ENCODE measurements at regions not wholly inside any gene's neighbourhood (a gene's known extent, or its start where the extent isn't known, plus 50 kb on each side); places are given as distances from the start of the nearest gene placed in this dataset.

- H3K4me3 ChIP-seq (ENCODE audit: insufficient read depth, low read depth, low read length): no peak overlapping the region
- H3K36me3 Mint-ChIP-seq (ENCODE audit: low read depth, unreplicated experiment): no peaks in the 10 kb centered on the region
- no peak for TF ChIP-seq CTCF (IDR thresholded peaks at IDR 0.05; ENCODE audit: insufficient read depth, low read depth, low read length)
- TF ChIP-seq EZH2 (IDR thresholded peaks at IDR 0.05; ENCODE audit: insufficient read depth, low read length): no peak
- no peak overlapping the region for H3K4me3 Mint-ChIP-seq (ENCODE audit: unreplicated experiment)
- H3K36me3 ChIP-seq (ENCODE audit: insufficient read depth, low read length): no peaks in the 10 kb centered on the region
- DNase-seq (ENCODE audit: low read depth) (no peak), FAIRE-seq (no peak)
- H3K9me3 ChIP-seq (ENCODE audit: insufficient read depth, low read depth, low read length): no peaks in the 10 kb centered on the region
- H3K27ac ChIP-seq (ENCODE audit: low read depth, low read length): no peak overlapping the region
- H3K79me2 ChIP-seq (ENCODE audit: insufficient read depth, low read length): no peaks in the 10 kb centered on the region
- H3K4me1 ChIP-seq (ENCODE audit: insufficient read depth, low read length): no peaks in the 10 kb centered on the region
- H3K27ac Mint-ChIP-seq (ENCODE audit: unreplicated experiment): no peak overlapping the region
- H2AFZ ChIP-seq (ENCODE audit: low read depth, low read length): no peak overlapping the region
- H3K4me1 Mint-ChIP-seq (ENCODE audit: low read depth, unreplicated experiment): peaks cover 4% of the 10 kb centered on the region
- H3K27me3 Mint-ChIP-seq (ENCODE audit: low read depth, unreplicated experiment): no peaks in the 10 kb centered on the region
- H4K20me1 ChIP-seq (ENCODE audit: insufficient read depth, low read length): no peaks in the 10 kb centered on the region
- no peaks in the 10 kb centered on the region for H3K27me3 ChIP-seq (ENCODE audit: insufficient read depth, low read length)
- H3K9me3 Mint-ChIP-seq (ENCODE audit: unreplicated experiment): peaks cover 5% of the 10 kb centered on the region
- H3K4me2 ChIP-seq (ENCODE audit: low read length): no peak overlapping the region
- H3K9ac ChIP-seq (ENCODE audit: low read length): no peak overlapping the region
Observed at GRCh38 chr7:9891056-9891455, 1082.6 kb upstream of the PHF14 start.

GRCh38 chr7:9900339-9900738, 1073.3 kb upstream of the PHF14 start:
- Histone ChIP-seq H3K4me1 (ENCODE audit: insufficient read depth, low read length) (no peaks in the 10 kb centered on the region), H3K9ac (ENCODE audit: low read length) (no peak overlapping the region), H3K9me3 (ENCODE audit: insufficient read depth, low read depth, low read length) (no peaks in the 10 kb centered on the region), H3K4me2 (ENCODE audit: low read length) (no peak overlapping the region), H2AFZ (ENCODE audit: low read depth, low read length) (no peak overlapping the region), H3K27me3 (ENCODE audit: insufficient read depth, low read length) (no peaks in the 10 kb centered on the region), H3K27ac (ENCODE audit: low read depth, low read length) (no peak overlapping the region), H4K20me1 (ENCODE audit: insufficient read depth, low read length) (no peaks in the 10 kb centered on the region), H3K4me3 (ENCODE audit: insufficient read depth, low read depth, low read length) (no peak overlapping the region), H3K36me3 (ENCODE audit: insufficient read depth, low read length) (no peaks in the 10 kb centered on the region), H3K79me2 (ENCODE audit: insufficient read depth, low read length) (no peaks in the 10 kb centered on the region)
- Mint-ChIP-seq H3K36me3 (ENCODE audit: low read depth, unreplicated experiment) (no peaks in the 10 kb centered on the region), H3K4me3 (ENCODE audit: unreplicated experiment) (no peak overlapping the region), H3K9me3 (ENCODE audit: unreplicated experiment) (peaks cover 5% of the 10 kb centered on the region), H3K4me1 (ENCODE audit: low read depth, unreplicated experiment) (no peaks in the 10 kb centered on the region), H3K27ac (ENCODE audit: unreplicated experiment) (no peak overlapping the region), H3K27me3 (ENCODE audit: low read depth, unreplicated experiment) (no peaks in the 10 kb centered on the region)
- TF ChIP-seq EZH2 (IDR thresholded peaks at IDR 0.05; ENCODE audit: insufficient read depth, low read length) (no peak), CTCF (IDR thresholded peaks at IDR 0.05; ENCODE audit: insufficient read depth, low read depth, low read length) (no peak)
- no peak for DNase-seq (ENCODE audit: low read depth)
- no peak for FAIRE-seq

GRCh38 chr7:9921326-9921725, 1052.3 kb upstream of the PHF14 start:
- TF ChIP-seq EZH2 (IDR thresholded peaks at IDR 0.05; ENCODE audit: insufficient read depth, low read length) (no peak), CTCF (IDR thresholded peaks at IDR 0.05; ENCODE audit: insufficient read depth, low read depth, low read length) (no peak)
- DNase-seq (ENCODE audit: low read depth) (no peak), FAIRE-seq (no peak)
- Histone ChIP-seq H3K36me3 (ENCODE audit: insufficient read depth, low read length) (no peaks in the 10 kb centered on the region), H4K20me1 (ENCODE audit: insufficient read depth, low read length) (no peaks in the 10 kb centered on the region), H3K27me3 (ENCODE audit: insufficient read depth, low read length) (no peaks in the 10 kb centered on the region), H3K4me3 (ENCODE audit: insufficient read depth, low read depth, low read length) (no peak overlapping the region), H2AFZ (ENCODE audit: low read depth, low read length) (no peak overlapping the region), H3K79me2 (ENCODE audit: insufficient read depth, low read length) (no peaks in the 10 kb centered on the region), H3K9ac (ENCODE audit: low read length) (no peak overlapping the region), H3K4me2 (ENCODE audit: low read length) (no peak overlapping the region), H3K27ac (ENCODE audit: low read depth, low read length) (no peak overlapping the region), H3K9me3 (ENCODE audit: insufficient read depth, low read depth, low read length) (no peaks in the 10 kb centered on the region), H3K4me1 (ENCODE audit: insufficient read depth, low read length) (no peaks in the 10 kb centered on the region)
- Mint-ChIP-seq H3K9me3 (ENCODE audit: unreplicated experiment) (no peaks in the 10 kb centered on the region), H3K36me3 (ENCODE audit: low read depth, unreplicated experiment) (no peaks in the 10 kb centered on the region), H3K27me3 (ENCODE audit: low read depth, unreplicated experiment) (no peaks in the 10 kb centered on the region), H3K4me3 (ENCODE audit: unreplicated experiment) (no peak overlapping the region), H3K27ac (ENCODE audit: unreplicated experiment) (no peak overlapping the region), H3K4me1 (ENCODE audit: low read depth, unreplicated experiment) (no peaks in the 10 kb centered on the region)

Measured in astrocyte (in vitro differentiated cells and primary cell).